Adipose tissue (tissue), 3 donors: ENCODE measurements at regions not wholly inside any gene's neighbourhood (a gene's known extent, or its start where the extent isn't known, plus 50 kb on each side); places are given as distances from the start of the nearest gene placed in this dataset.

Experiments
- H3K27ac ChIP-seq: one replicate; pipeline ENCODE4 v1.5.1; 2013; ENCODE audit warnings: low read depth, low read length
- WGBS, 3 donors: extraction: QIAGEN DNeasy Blood & Tissue Kit; methylation state at CpG; one replicate each; pipeline ENCODE4 v1.1.7; 2013; 5-methylcytosine and 5-hydroxymethylcytosine counted together
- donor health status: healthy with polysubstance abuse.
- donor health status: Bipolar disorder and iron deficiency.
- donor health status: healthy.

DNA sequence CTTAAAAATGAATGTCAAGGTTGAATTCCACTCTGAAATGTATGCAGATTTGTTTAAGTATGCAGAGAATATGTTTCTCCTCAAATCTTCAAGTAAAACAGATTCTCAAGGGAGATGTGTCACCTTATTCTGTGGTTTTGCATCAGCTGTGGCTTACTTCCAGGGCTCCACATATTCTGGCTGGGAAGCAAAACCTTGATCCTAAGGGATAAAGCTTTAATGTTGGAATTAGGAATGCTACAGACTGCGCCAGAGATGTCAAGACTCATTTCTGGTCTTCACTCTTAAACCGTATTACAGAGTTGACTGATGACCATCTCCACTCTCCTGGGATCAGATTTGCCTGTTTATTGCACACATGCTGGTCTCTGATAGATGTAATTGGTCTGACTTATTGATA is 143.9 kb upstream of the DIPK2B start:
- no peak overlapping the region for H3K27ac ChIP-seq
- WGBS, 3 donors = 69 to 80% (median 72%) methylated on average over 2 of the region's 2 CpGs

DNA sequence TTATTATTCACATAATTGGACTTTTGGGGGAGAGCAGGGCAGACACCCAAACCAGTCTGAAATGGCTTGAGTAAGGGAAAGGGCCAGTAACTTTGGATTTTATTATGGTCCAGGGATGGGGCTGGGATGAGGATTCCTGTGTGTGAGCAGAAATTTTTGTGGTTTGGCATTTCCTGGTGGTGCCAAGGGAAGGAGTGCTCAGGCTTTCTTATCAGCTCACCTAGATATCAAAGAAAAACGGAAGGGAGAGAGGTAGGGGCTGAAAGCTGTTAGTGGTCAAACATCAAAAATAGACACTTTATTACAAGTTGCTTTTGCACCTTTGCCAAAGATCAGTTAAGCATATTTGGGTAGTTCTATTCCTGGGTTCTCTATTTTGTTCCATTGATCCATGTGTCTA is 128.5 kb upstream of the DIPK2B start:
- H3K27ac ChIP-seq = no peak overlapping the region
- WGBS, 3 donors = 36 to 76% (median 44%) methylated on average over 1 of the region's 1 CpG

DNA sequence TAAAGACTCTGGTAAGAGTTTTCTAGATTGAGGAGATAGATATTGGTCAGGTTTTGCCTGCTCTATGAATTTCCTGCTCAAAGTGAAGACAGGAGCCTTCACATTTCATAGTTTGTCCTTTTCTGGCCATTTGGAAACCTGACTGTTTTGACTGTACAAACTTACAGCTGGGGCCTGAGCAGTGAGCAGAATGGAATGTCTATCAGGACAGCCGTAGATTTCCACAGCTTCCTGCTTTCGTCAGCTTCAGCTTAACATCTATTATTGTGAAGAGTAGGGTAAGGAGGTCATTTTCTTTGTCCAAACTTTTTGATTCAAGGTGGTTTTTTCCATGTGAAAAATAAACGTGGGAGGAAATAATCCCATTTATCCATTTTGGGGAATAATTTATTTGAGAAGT is 124.3 kb upstream of the DIPK2B start:
- no peak overlapping the region for H3K27ac ChIP-seq
- 49 to 70% (median 61%) methylated on average over 3 of the region's 3 CpGs for WGBS, 3 donors

DNA sequence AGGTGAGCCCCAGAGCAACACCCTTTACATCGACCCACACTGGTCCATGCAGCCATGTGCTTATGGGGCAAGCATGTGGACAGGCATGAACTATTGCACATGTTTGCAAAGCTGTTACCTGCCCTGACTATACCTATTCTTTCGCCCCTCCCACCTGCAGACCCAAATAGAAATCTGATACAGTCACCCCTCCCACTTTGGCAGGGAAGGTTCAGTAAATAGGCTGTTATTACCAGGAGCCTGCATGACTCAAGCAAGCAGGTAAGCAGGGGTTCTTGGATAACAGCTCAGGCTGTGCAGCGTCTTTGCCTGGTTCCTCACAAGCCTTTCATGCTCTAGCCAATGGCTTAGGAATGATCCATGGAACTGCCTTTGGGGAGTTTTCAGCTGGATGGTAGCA is 122.7 kb upstream of the DIPK2B start:
- 66 to 93% (median 81%) methylated on average over 3 of the region's 3 CpGs for WGBS, 3 donors
- H3K27ac ChIP-seq = no peak overlapping the region

DNA sequence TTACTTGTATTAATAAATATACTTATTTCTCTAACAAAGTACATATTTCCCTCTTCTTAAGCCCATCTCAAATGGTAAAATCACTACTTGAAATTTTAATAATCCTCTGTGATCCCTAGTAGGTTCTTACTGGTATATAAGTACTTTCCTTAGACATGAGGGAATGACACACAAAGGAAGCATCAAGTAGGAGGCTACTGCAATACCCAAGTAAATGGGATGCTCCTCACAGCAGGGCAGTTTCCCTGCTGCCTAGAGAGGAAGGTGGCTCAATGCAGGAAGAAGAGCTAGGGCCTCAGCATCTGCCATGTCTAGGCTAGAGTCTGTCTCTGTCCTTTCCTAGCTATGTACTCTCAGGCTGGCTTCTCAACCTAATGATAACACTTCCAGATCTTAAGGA is 122.1 kb upstream of the DIPK2B start:
- no peak overlapping the region for H3K27ac ChIP-seq

DNA sequence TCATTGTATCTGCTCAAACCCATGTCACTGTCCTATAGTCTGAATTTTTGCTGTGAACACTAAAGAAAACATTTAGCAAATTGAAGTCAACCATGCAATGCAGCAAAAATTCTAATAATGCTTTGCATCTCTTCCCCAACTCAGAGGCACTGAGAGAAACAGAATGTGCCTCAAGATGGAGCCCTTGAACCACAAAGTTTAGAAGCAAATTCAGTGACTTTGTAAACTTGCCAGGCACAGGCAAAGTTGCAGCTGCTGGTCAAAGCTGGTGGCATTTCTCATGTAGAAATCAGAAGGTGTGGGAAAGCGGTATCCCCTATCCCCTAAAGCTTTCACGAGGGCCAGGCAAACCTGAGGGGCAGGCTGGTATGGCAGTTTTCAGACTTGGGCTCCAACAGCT is 121.7 kb upstream of the DIPK2B start:
- 3 to 20% (median 14%) methylated on average over 2 of the region's 2 CpGs for WGBS, 3 donors
- no peak overlapping the region for H3K27ac ChIP-seq

DNA sequence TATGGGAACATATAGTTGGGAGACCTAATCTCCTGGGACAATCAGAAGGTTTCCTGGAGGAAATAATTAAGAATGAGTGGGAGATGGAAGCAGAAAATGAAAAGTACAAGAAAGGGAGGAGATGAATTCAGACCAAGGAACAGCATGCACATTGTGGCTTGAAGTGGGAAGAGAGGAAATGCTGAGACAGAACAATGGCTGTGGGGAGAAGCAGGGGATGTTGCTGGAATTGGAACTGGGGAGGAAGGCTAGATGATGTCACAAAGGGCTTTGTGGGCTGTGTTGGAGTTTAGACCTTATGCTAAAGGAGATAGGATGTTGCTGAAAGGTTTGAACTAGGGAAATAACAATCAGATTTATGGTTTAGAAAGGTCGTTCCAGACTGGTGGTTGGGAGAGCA is 119.5 kb upstream of the DIPK2B start:
- 50 to 69% (median 66%) methylated on average over 1 of the region's 1 CpG for WGBS, 3 donors
- no peak overlapping the region for H3K27ac ChIP-seq

DNA sequence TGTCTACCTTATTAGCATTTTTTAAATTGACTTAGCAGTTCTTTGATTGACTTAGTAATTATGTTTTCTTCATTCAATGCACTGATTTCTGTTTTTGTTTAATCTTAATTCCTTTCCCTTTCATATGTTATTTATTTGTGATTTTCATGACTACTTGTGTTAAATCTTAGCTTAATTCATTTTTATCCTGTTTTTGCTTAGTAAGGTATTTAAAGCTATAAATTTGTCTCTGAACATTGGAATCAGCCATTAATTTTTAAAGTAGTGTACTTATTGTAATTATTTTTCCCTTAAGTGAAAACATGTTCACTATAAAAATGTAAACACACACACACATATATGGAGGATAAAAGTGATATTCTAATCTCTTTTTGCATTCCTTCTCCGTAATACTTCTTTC is 109.1 kb upstream of the DIPK2B start:
- no peak overlapping the region for H3K27ac ChIP-seq
- WGBS, 3 donors = 86 to 92% (median 90%) methylated on average over 1 of the region's 1 CpG

DNA sequence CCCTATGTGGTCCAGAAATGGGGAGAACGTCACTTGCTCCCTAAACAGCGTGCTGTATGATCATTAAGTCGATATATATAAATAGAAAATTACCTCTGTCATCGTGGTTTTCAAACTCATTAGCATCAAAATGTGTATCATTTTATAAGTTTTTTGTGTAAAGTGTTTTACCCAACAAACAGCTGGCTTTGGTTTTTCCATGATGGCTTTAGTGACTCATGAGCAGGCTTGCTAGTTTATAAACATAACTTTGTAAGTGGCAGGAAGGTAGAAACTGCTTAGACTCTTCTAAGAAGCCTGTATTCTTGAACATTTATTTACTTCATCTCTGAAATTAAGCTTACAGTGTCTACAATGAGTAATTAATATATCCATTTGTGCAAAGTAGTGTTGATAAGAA is 108.4 kb upstream of the DIPK2B start:
- H3K27ac ChIP-seq = no peak overlapping the region
- WGBS, 3 donors = 78 to 86% (median 80%) methylated on average over 4 of the region's 4 CpGs

DNA sequence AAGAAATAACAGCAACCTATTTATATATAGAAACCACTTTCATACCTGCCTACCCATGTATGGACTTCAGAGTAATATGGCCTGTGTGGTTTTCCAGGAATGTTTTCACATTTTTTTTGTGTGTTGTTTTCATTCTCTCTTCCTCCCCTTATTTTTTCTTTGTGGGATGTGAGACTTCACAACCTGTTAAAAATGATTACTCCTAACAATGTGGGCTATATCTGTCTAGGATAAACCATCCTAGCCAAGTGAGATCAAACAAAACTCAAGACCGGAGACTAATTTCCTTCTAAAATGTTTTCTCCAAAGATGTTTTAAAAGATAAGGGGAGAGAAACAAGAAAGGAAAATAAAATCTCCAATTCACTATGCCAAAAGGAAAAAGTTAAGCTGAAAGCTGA is 106.1 kb upstream of the DIPK2B start:
- WGBS, 3 donors = 62 to 85% (median 70%) methylated on average over 1 of the region's 1 CpG
- no peak overlapping the region for H3K27ac ChIP-seq

DNA sequence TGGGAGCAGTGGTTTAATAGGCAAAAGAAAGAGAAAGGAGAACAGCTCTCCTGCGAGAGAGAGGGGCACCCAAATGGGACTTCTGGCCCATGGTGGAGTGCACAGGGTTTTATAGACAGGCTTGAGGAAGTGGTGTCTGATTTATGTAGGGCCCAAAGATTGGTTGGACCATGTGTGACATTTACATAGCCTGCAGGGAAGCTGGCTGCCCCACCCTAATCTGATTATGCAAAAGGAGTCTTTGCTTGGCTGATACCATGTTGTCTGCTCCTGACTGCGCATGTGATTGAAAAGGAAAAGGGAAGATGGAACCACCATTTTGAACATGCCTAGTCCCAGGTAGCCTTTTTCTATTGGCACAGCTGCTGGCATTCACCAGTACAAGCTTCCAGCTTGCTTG is 100.0 kb upstream of the DIPK2B start:
- H3K27ac ChIP-seq = no peak overlapping the region

DNA sequence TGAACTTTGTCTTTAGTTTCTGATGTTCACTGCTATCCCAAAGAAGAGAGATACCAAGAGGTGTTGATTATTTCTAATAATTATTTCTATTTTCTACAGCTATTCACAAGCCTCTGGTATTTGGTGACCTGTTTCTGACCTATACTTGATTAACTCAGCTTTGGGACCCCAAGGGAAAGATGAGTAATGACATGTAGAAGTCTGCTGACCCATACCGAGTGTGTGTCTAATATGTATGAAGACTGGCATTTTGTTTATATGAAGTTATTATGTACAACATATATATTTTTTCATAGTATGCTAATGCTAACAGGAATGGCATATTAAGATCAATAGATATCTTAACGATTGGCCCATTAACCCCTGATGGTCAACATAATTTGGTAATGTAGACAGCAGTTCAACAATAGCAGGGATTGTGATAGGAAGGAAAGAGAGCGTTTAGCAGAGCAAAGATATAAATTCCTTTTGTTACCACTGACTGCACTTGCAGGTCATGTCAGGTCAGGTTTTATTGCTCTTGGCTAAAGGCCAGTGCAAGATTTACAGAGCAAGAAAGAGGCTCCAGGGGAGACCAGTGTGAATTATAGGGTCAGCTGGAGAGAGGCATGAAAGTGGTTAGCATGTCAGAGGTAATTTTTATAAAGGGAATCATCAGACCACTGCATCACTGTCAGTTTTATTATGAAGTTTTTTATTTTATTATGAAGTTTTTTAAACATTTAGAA is 94.7 kb upstream of the DIPK2B start:
- WGBS, 3 donors = 19 to 32% (median 22%) methylated on average over 3 of the region's 3 CpGs
- no peak overlapping the region for H3K27ac ChIP-seq

More for the DNA sequence above, 100.0 kb upstream of the DIPK2B start:
- 91 to 100% (median 95%) methylated on average over 2 of the region's 2 CpGs for WGBS, 3 donors

DNA sequence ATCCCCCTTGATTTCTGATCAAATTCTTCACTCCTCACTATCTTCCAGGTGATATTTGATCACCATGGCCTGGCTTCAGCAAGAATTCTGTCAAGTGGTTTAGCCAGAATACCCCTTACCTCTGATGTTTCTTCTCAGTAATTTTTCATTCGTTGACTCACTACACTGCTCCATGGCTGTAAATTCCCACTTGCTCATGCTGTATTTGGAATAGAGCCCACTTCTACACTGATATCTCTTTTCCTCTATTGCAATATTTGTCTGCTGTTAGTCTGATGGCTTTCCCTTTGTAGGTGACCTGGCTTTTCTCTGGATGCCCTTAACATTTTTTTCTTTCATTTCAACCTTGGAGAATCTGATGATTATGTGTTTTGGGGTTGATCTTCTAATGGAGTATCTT is 73.9 kb upstream of the DIPK2B start:
- WGBS, 3 donors = 69 to 73% (median 71%) methylated on average over 1 of the region's 1 CpG
- no peak overlapping the region for H3K27ac ChIP-seq

DNA sequence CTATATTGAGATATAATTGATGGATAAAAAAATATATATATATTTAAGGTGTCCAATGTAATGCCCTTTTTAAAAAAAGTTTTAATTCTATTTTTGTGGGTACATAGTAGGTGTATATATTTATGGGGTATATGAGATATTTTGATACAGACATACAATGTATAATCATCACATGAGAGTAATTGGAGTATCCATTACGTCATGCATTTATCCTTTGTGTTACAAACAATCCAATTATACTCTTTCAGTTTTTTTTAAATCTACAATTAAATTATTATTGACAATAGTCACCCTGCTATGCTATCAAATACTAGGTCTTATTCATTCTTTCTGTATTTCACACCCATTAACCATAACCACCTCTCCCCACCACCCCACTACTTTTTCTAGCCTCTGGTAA is 66.3 kb upstream of the DIPK2B start:
- 71 to 100% (median 80%) methylated on average over 1 of the region's 1 CpG for WGBS, 3 donors
- no peak overlapping the region for H3K27ac ChIP-seq

DNA sequence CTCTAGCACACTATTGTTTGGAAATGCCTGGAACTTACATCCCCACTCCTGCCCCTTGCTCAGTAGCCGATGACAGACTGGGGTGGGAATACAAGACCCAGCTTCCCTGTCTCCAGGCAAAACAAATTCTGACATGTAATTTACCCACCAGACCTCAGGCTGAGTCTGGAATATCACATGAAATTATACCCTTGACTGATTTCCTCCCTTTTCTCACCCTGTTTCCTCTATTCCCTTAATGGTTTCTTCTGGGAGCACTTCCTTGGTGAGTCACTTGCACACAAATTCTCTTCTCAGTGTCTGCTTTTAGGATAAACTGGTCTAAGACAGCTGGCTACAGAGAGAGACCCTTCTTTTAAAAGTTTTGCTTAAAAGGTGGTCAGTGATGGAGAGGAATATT is 65.8 kb upstream of the DIPK2B start:
- H3K27ac ChIP-seq = no peak overlapping the region
- 38 to 87% (median 84%) methylated on average over 1 of the region's 1 CpG for WGBS, 3 donors

DNA sequence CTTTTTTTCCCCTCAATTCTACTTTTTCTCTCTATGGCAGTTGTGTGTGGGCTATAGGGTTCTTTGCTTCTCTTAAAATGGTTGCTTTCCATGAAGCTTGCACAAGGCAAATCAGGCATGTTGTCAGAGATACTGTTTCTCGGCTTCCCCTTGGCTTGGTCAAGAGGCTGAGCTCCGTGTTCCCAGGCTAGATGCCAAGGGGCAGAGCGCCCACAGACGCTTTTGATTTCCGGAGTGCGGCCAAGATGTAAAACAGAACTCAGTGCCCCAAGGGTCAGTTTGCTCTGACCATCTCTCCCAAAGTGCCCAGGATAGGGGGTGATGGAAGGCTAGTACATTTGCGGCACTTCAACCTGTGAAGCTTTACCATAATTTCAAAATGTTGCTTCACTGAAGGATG is 64.2 kb upstream of the DIPK2B start:
- no peak overlapping the region for H3K27ac ChIP-seq
- whole genome bisulfite sequencing, 3 donors = 80 to 91% (median 82%) methylated on average over 7 of the region's 7 CpGs

DNA sequence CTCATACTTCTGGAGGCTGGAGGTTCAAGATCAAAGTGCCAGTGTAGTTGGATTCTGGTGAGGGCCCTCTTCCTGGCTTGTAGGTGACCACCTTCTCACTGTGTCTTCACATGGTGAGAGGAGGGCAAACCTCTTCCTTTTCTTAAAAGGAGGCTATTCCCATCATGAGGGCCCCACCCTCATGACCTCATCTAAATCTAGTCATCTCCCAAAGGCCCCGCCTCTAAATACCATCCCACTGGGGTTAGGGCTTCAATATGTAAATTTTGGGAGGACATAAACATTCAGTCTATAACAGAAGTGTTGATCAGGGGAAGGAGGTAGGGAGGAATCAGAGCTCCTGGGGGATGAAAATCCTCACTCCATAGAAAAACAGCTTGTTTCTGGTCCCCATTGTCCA is 60.8 kb upstream of the DIPK2B start:
- 79 to 88% (median 87%) methylated on average over 1 of the region's 1 CpG for WGBS, 3 donors
- no peak overlapping the region for H3K27ac ChIP-seq

DNA sequence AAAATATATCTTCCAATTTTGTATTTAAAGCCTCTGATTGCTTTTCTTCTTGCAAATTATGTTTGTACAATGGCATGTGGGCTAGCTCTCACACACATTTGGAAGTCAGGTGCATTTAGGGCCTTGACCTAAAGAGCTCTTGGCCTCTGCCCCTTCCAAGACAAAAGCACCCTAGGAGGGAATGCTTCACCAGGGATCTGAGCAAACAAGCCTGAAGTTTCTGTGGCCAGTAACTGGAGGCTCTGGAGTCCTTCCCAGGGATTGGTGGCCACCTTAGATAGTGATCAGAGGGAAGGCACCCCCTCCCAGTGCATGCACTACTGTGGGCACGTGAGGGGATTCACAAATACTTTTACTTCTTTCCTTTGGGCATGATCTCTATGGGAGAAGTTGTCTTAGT is 60.3 kb upstream of the DIPK2B start:
- no peak overlapping the region for H3K27ac ChIP-seq
- WGBS, 3 donors = 80 to 86% (median 83%) methylated on average over 1 of the region's 1 CpG

DNA sequence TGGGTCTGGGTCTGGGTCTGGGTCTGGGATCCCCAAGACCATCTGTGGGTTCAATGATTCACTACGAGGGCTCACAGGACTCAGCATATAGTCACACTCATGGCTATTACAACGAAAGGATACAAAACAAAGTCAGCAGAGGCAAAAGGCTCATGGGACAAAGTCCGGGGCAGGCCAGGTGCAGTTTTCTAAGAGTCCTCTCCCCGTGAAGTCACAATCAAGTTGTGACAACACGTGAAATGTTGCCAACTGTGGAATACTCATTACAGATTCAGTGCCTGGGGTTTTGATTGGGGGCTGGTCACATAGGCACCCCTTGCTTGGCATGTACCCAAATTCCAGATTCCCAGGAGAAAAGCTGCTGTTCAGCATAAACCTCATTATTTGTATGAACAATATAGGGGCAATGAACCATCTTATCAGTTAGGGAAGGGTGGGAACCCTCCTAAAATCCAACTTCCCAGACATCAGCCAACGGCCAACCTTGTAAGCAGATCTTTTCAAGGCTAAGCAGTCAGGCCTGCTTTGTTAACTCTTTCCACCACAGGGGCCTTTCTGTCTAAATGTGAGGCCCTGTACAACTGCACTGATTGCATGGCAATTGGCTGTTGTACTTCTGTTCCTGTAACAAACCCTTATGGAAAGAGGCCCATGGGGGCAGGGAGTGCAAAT is 58.2 kb upstream of the DIPK2B start:
- WGBS, 3 donors = 44 to 86% (median 73%) methylated on average over 6 of the region's 6 CpGs
- no peak overlapping the region for H3K27ac ChIP-seq
